SK-MEL-5 (cell line): ENCODE measurements at regions not wholly inside any gene's neighbourhood (a gene's known extent, or its start where the extent isn't known, plus 50 kb on each side); places are given as distances from the start of the nearest gene placed in this dataset.
"Not testable (repeated sequence)": the region's sequence is repeated elsewhere in the genome, so short reads cannot be mapped to it uniquely, and the experiment has no call there.

Experiments
- DNase-seq: peaks from one replicate; pipeline ENCODE4 v3.0.0-alpha.2; 2016; ENCODE audit warnings: low read depth, low spot score
- in situ Hi-C: cut with HindIII; loops from 2 replicates; pipeline ENCODE4 v1.10.0; 2016; ENCODE audit warnings: low sequenced_read_pairs, high pct_unique_total_duplicates, low pct_unique_long_range_greater_than_20kb

- DNase-seq, in situ Hi-C loops: not testable (repeated sequence)
These were observed 1426.0 kb upstream of the PCDH10 start for GRCh38 chr4:131723069-131723468.

DNA sequence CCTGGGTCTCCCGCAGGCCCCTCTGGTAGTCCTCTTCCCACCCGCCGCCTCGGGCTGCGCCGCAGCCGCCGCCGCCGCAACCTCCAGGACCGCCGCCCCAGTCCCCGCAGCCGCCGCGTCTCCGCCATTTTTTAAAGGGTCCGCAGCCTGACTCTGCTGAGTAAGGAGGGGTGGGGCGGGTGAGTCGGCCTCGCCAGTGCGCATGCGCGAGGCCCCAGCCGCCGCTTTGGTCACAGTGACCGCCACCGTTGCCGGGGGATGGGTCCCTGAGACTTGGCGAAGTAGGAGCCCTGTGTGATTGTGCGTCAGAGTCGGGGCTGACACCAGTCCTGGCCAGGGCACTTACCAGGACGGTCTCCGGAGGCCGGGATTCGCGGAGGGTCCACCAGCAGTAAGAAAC is 1424.2 kb upstream of the PCDH10 start:
- in situ Hi-C loops, result not testable (repeated sequence)

DNA sequence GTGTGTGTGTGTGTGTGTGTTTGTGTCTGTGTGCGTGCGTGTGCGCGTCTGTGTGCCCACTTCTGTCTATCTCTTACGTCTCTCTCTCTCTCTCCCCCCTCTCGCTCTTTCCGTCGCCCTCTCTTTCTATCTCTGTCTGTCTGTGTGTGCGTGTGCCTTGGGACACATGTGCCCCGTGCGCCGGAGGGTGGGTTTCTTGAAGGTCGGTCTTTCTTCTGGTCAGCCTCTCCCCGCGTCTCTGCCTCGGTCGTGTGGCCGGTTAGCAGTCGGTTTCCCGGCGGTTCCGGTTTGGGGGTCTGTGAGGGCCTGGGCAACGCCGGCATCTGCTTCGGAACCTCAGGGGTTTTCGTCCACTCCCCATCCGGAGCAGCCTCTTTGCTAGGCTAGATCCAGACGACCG is 1423.6 kb upstream of the PCDH10 start:
- DNase-seq, result not testable (repeated sequence)

More for the DNA sequence above, 1424.2 kb upstream of the PCDH10 start:
- DNase-seq, result peak; percentile 28

DNA sequence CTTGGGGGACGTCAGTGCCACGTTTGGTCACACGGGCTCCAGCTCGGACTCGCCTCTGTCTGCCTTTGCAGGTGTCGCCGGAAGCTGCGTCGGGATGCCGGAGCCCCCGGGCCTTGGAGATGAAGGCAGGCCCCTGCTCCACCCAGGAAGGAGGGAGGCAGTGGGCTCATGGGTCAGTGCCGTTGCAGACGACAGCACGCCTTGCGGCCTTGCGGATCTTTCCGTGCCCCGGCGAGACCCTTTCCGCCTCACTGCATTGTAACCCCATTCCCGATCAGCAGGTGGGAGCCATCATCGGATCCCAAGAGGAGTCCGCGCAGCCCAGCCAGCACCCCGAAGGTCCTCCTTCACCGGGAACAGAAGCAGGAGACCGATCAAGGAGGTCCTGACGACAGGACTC is 1422.2 kb upstream of the PCDH10 start:
- in situ Hi-C loops, DNase-seq: not testable (repeated sequence)

More for the DNA sequence above, 1423.6 kb upstream of the PCDH10 start:
- in situ Hi-C loops, result not testable (repeated sequence)

- DNase-seq, in situ Hi-C loops: not testable (repeated sequence)
These were observed 1421.7 kb upstream of the PCDH10 start for GRCh38 chr4:131727418-131727817.

DNA sequence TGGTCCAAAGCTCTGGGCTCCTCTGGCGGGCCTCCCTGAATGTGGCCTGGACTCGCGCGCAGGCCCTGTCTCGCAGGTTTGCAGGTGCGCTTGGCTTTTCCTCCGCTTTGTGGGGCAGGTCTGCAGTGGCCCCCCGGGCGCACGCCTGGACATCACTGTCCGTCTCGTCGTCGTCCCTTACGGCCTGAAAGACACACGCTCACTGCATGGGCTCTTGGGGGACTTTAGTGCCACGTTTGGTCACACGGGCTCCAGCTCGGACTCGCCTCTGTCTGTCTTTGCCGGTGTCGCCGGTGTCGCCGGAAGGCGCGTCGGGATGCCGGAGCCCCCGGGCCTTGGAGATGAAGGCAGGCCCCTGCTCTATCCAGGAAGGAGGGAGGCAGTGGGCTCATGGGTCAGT is 1419.9 kb upstream of the PCDH10 start:
- in situ Hi-C loops, DNase-seq: not testable (repeated sequence)

DNA sequence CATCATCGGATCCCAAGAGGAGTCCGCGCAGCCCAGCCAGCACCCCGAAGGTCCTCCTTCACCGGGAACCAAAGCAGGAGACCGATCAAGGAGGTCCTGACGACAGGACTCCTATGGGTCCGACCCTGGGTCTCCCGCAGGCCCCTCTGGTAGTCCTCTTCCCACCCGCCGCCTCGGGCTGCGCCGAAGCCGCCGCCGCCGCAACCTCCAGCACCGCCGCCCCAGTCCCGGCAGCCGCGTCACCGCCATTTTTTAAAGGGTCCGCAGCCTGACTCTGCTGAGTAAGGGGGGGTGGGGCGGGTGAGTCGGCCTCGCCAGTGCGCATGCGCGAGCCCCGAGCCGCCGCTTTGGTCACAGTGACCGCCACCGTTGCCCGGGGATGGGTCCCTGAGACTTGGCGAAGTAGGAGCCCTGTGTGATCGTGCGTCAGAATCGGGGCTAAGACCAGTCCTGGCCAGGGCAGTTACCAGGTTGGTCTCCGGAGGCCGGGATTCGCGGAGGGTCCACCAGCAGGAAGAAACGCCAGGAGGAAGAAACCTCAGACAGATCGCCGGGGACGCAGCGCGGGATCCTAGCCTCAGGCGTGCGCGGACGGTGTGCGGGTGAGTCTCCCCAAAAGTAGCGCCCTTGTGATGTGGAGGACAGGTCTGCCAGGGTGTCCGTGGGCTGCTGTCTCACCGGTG is 1419.2 kb upstream of the PCDH10 start:
- in situ Hi-C loops, DNase-seq: not testable (repeated sequence)

DNA sequence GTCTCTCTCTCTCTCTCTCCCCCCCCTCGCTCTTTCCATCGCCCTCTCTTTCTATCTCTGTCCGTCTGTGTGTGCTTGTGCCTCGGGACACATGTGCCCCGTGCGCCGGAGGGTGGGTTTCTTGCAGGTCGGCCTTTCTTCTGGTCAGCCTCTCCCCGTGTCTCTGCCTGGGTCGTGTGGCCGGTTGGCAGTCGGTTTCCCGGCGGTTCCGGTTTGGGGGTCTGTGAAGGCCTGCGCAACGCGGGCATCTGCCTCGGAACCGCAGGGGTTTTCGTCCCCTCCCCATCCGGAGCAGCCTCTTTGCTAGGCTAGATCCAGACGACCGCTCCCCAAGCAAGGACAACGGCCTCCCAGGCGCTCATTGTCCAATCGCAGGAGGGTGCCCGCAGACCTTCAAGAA is 1418.5 kb upstream of the PCDH10 start:
- DNase-seq, in situ Hi-C loops: not testable (repeated sequence)

GRCh38 chr4:131732034-131732630 is 1417.0 kb upstream of the PCDH10 start:
- DNase-seq, in situ Hi-C loops: not testable (repeated sequence)

DNA sequence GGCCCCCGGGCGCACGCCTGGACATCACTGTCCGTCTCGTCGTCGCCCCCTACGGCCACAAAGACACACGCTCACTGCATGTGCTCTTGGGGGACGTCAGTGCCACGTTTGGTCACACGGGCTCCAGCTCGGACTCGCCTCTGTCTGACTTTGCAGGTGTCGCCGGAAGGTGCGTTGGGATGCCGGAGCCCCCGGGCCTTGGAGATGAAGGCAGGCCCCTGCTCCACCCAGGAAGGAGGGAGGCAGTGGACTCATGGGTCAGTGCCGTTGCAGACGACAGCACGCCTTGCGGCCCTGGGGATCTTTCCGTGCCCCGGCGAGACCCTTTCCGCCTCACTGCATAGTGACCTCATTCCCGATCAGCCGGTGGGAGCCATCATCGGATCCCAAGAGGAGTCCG is 1414.8 kb upstream of the PCDH10 start:
- in situ Hi-C loops, DNase-seq: not testable (repeated sequence)

DNA sequence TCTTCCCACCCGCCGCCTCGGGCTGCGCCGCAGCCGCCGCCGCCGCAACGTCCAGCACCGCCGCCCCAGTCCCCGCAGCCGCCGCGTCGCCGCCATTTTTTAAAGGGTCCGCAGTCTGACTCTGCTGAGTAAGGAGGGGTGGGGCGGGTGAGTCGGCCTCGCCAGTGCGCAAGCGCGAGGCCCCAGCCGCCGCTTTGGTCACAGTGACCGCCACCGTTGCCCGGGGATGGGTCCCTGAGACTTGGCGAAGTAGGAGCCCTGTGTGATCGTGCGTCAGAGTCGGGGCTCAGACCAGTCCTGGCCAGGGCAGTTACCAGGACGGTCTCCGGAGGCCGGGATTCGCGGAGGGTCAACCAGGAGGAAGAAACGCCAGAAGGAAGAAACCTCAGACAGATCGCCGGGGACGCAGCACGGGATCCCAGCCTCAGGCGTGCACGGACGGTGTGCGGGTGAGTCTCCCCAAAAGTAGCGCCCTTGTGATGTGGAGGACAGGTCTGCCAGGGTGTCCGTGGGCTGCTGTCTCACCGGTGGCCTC is 1414.2 kb upstream of the PCDH10 start:
- DNase-seq, in situ Hi-C loops: not testable (repeated sequence)

DNA sequence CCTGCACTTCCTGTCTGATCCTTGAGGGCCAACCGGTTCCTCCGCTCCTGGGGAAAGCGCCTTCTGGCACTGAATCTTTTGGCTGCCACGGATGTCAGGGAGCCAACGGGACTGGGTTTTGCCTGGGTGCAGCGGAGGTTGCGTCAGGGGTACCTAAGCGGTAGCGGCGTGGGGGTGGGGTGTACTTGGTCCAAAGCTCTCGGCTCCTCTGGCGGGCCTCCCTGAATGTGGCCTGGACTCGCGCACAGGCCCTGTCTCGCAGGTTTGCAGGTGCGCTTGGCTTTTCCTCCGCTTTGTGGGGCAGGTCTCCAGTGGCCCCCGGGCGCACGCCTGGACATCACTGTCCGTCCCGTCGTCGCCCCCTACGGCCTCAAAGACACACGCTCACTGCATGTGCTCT is 1410.1 kb upstream of the PCDH10 start:
- DNase-seq, in situ Hi-C loops: not testable (repeated sequence)

GRCh38 chr4:131741836-131742235 is 1407.3 kb upstream of the PCDH10 start:
- in situ Hi-C loops, DNase-seq: not testable (repeated sequence)

GRCh38 chr4:131742536-131743205 is 1406.4 kb upstream of the PCDH10 start:
- in situ Hi-C loops, DNase-seq: not testable (repeated sequence)

DNA sequence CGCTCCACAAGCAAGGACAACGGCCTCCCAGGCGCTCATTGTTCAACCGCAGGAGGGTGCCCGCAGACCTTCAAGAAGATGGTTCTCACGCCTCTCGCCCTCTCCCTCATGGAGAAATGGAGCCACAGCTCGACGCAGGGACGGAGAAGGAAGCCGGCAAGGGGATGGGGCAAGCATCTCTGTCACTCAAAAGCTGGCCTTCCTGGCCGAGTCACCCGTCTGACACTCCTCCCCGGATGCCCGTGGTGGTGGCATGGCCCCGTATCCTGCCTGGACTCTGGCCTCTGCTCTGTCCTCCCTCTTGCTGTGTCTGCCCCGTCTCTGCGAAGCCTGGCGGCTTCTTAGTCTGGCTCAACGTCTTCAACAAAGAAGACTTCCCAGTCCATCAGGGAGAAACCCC is 1405.7 kb upstream of the PCDH10 start:
- DNase-seq, in situ Hi-C loops: not testable (repeated sequence)

DNA sequence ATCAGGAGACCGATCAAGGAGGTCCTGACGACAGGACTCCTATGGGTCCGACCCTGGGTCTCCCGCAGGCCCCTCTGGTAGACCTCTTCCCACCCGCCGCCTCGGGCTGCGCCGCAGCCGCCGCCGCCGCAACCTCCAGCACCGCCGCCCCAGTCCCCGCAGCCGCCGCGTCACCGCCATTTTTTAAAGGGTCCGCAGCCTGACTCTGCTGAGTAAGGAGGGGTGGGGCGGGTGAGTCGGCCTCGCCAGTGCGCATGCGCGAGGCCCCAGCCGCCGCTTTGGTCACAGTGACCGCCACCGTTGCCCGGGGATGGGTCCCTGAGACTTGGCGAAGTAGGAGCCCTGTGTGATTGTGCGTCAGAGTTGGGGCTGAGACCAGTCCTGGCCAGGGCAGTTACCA is 1401.9 kb upstream of the PCDH10 start:
- in situ Hi-C loops, result not testable (repeated sequence)

DNA sequence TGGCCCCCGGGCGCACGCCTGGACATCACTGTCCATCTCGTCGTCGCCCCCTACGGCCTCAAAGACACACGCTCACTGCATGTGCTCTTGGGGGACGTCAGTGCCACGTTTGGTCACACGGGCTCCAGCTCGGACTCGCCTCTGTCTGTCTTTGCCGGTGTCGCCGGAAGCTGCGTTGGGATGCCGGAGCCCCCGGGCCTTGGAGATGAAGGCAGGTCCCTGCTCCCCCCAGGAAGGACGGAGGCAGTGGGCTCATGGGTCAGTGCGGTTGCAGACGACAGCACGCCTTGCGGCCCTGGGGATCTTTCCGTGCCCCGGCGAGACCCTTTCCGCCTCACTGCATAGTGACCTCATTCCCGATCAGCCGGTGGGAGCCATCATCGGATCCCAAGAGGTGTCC is 1399.9 kb upstream of the PCDH10 start:
- in situ Hi-C loops, DNase-seq: not testable (repeated sequence)

More for the DNA sequence above, 1401.9 kb upstream of the PCDH10 start:
- not testable (repeated sequence) for DNase-seq

DNA sequence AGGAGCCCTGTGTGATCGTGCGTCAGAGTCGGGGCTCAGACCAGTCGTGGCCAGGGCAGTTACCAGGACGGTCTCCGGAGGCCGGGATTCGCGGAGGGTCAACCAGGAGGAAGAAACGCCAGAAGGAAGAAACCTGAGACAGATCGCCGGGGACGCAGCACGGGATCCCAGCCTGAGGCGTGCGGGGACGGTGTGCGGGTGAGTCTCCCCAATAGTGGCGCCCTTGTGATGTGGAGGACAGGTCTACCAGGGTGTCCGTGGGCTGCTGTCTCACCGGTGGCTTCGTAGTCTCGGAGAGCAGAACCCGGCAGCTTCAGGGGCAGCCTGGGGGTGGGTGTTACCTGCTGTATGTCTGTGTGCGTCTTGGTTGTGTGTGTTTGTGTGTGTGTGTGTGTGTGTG is 1399.1 kb upstream of the PCDH10 start:
- DNase-seq, in situ Hi-C loops: not testable (repeated sequence)
